ENCODE measurements at regions not wholly inside any gene's neighbourhood (a gene's known extent, or its start where the extent isn't known, plus 50 kb on each side); places are given as distances from the start of the nearest gene placed in this dataset.

DNA sequence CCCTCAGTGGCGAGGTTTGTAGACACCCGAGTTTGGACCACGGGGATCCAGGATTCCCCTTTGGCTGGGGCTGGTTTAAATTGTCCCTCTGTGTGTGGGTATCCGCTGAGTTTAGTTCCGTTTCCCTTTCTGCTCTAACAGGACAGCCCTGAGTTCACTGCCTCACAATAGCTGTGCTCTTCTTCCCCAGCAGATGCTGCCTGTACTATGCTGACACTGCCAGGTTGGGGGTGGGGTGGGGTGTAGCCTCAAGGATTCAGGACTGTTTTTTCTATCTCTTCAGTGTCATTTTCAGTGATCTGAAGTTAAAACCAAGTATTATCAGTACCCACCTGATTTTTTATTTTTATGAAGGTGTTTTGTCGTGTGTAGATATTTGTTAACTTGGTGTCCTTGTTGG, 655.0 kb downstream of the COL12A1 start:
- TF ChIP-seq, protein P1, sequence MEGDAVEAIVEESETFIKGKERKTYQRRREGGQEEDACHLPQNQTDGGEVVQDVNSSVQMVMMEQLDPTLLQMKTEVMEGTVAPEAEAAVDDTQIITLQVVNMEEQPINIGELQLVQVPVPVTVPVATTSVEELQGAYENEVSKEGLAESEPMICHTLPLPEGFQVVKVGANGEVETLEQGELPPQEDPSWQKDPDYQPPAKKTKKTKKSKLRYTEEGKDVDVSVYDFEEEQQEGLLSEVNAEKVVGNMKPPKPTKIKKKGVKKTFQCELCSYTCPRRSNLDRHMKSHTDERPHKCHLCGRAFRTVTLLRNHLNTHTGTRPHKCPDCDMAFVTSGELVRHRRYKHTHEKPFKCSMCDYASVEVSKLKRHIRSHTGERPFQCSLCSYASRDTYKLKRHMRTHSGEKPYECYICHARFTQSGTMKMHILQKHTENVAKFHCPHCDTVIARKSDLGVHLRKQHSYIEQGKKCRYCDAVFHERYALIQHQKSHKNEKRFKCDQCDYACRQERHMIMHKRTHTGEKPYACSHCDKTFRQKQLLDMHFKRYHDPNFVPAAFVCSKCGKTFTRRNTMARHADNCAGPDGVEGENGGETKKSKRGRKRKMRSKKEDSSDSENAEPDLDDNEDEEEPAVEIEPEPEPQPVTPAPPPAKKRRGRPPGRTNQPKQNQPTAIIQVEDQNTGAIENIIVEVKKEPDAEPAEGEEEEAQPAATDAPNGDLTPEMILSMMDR (IDR thresholded peaks at IDR 0.05): no peak
- TF ChIP-seq EZH2 (IDR thresholded peaks at IDR 0.05; ENCODE audit: borderline replicate concordance, insufficient read depth, low read depth, low read length, poor library complexity, severe bottlenecking): no peak
